HG02759 (cell line): ENCODE measurements at regions not wholly inside any gene's neighbourhood (a gene's known extent, or its start where the extent isn't known, plus 50 kb on each side); places are given as distances from the start of the nearest gene placed in this dataset.
"Not testable (repeated sequence)": the region's sequence is repeated elsewhere in the genome, so short reads cannot be mapped to it uniquely, and the experiment has no call there.

Experiments
- ATAC-seq: cut with Tn5 transposase; IDR thresholded peaks from one replicate; pipeline ENCODE4 v1.9.1; 2021; ENCODE audit warnings: mild to moderate bottlenecking, moderate library complexity; ENCODE audit not compliant: unreplicated experiment

DNA sequence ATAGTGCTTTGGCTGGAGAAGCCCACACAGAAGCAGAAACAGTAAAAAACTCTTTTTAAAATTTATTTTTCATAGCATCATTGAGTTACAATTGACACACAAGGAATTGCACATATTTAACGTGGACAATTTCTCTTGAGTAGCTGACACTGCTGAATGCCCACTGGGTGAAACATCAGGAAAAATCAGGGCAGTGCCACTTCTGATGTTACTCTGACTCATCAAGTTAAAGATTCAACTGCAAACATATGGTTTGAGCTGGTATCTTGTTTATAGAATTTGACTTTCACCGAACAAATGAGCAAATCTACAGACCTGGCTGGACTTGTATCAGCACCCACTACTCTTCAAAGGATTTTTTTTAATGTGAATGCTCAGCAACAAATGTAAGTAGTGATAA lies 66.3 kb upstream of the CTSV start:
- ATAC-seq: not testable (repeated sequence)

DNA sequence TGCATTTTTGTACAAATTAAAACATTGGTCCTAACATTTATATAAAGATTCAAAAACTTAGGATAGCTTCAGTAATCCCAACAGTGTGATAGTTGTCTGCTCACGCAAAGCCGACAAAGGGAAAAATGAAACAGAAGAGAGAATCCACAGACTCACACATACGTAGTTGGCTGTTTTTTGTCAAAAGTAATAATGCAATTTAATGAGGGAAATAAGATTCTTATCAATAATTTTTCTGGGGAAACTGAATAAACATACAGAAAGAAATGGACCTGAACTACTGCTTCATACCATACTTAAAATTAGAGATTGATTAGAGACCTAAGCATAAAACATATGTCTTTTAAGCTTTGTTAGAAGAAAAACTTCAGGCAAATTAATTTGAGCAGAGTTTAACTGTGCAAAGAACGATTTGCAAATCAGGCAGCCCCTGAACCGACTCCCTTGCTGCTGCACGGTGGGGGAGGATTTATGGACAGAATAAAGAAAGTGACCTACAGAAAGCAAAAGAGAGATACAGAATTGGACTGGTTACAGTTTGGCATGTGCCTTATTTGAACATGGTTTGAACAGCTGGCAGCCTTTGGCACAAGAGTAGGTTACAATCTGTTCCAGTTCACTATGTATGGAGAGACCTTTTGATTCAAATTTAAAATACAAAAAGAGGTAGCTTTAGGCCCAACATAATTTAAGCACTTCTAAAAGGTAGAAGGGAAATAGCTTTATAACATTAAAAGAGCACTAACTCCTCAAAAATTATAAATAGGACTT lies 64.9 kb upstream of the CTSV start:
- ATAC-seq: not testable (repeated sequence)

DNA sequence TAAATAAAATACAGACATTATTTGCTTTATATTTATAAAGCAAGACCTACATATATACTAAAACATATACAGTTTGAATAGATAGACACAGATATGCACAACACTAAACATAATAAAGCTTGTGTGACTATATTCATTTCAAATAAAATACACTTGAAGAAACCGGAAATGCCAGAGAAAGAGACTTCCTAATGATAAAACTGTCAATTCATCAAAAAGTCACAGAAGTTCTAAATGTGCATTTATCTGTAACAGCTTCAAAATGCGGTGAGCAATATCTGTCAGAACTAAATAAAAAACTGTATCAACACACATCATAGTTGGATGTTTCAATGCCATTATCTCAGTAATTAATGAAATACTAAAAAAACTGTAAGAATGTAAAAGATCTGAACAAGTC lies 60.6 kb upstream of the CTSV start:
- ATAC-seq: not testable (repeated sequence)

DNA sequence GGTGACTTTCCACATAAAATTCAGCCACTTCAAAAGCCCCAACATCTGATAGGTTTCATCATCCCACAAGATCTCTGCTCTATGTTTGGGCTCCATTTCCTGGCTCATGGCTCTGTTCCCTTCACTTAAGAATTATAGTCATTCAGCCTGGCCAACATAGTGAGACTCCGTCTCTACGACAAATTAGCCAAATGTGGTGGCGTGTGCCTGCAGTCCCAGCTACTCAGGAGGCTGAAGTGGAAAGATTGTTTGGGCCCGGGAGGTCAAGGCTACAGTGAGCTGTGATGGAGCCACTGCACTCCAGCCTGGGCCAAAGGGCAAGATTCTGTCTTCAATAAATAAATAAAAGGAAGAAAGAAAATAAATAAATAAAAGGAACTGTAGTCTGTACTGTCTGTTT lies 57.9 kb upstream of the CTSV start:
- no peak for ATAC-seq

DNA sequence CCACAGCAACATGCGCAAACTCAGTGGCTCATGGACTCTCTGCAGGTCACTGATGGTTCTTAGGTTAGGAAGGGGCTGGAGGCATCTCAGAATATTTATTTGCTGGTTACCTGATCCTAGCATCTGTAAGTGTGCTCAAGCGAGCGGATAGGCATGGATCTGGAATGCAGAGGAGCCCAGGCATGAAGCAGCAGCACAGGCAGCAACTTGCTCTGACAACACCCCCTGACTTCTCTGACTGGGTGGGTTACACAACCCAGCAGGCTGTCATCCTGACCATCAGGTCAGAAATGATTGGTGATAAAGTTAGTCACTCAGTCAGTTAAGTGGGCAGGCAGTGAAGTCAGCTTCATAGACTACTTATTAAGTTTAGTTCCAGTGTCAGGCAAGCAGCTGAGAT lies 50.4 kb upstream of the CTSV start:
- ATAC-seq: not testable (repeated sequence)
